ENCODE measurements at regions not wholly inside any gene's neighbourhood (a gene's known extent, or its start where the extent isn't known, plus 50 kb on each side); places are given as distances from the start of the nearest gene placed in this dataset.

DNA sequence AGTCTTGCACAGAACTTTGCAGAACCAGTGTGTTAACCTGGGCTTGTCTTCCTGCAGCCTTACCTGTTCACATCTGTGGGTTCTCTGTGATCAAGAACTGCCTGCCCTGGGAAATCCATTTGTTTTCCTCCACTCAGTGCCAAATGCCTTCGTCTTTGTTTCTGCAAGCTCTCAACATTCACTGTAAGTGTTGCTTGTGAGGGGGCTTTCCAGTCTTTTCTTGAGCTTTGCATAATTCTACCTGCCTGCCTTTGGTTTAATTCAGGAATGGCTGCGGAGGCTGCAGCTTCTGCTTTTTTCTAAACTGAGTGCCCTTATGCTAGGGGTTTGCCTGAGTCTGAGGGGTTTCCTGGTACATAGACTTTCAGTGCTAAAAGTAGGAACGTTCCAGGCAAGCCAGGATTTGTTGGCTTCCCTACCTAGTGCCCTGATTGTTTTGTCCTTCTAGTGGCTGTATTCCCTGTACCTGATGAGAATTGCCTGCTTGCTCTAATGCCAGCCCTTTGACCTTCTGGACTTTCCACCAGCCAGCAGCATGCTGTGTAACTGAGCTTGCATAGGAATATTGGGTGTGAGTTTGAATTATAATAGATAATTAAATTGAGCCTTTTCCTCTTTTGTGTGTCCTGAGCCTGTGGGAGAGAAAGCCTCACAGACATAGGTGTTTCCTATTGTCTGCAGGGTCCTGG is 96.6 kb upstream of the CLSTN2 start:
- Histone ChIP-seq H3K4me1 (no peaks in the 10 kb centered on the region), H3K27me3 (no peaks in the 10 kb centered on the region), H3K36me3 (no peaks in the 10 kb centered on the region), H3K27ac (no peak overlapping the region), H3K4me3 (no peak overlapping the region), H3K9me3 (no peaks in the 10 kb centered on the region)
- no peak for TF ChIP-seq EP300 (IDR thresholded peaks at IDR 0.05)
- TF ChIP-seq POLR2A (IDR thresholded peaks at IDR 0.05) = no peak
- TF ChIP-seq, protein P1, sequence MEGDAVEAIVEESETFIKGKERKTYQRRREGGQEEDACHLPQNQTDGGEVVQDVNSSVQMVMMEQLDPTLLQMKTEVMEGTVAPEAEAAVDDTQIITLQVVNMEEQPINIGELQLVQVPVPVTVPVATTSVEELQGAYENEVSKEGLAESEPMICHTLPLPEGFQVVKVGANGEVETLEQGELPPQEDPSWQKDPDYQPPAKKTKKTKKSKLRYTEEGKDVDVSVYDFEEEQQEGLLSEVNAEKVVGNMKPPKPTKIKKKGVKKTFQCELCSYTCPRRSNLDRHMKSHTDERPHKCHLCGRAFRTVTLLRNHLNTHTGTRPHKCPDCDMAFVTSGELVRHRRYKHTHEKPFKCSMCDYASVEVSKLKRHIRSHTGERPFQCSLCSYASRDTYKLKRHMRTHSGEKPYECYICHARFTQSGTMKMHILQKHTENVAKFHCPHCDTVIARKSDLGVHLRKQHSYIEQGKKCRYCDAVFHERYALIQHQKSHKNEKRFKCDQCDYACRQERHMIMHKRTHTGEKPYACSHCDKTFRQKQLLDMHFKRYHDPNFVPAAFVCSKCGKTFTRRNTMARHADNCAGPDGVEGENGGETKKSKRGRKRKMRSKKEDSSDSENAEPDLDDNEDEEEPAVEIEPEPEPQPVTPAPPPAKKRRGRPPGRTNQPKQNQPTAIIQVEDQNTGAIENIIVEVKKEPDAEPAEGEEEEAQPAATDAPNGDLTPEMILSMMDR (IDR thresholded peaks at IDR 0.05) = no peak
- 67 to 81% methylated on average over 3 of the region's 3 CpGs for WGBS, 2 donors
- DNase-seq (ENCODE audit: low spot score in 2 of 2) = no peak

DNA sequence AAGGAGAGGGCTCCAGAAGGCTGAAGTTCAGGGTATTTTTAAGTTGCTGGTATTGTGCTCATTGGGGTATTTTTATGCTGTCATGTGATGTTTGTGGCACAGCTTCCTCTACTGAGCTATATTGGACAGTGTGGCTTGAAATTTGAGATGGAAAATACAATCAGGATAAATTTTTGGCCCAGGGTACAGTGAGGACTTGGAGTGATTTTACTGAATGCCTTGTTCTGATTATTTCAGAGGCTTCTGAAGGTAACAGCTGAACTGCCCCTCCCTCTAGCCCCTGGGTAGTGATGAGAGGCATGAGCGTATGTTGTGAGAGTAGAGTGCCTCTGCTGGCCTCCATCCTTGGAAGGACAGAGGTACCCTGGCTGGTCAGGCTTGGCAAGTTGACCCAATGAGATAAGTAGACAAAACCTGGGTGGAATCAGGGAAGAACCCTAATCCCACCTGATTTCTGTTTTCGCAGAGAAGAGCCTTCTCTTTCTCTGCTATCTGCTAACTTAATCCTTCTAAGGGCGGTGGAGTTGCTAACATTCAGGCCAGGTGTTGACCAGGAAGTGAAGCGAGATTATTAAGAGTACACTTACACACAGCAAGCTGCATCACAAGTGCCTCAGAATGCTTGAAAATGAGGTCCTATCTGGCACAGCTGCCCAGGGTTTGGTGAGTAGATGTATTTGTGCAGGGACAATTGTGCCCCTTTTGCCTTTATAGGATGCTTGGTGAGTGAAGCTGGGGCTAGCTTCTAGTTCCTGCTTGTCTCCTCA is 98.1 kb upstream of the CLSTN2 start:
- TF ChIP-seq EP300 (IDR thresholded peaks at IDR 0.05) (no peak), POLR2A (IDR thresholded peaks at IDR 0.05) (no peak)
- TF ChIP-seq, protein P1 (IDR thresholded peaks at IDR 0.05) = no peak
- Histone ChIP-seq H3K27me3 (no peaks in the 10 kb centered on the region), H3K9me3 (no peaks in the 10 kb centered on the region), H3K4me3 (no peak overlapping the region), H3K36me3 (no peaks in the 10 kb centered on the region), H3K27ac (no peak overlapping the region), H3K4me1 (no peaks in the 10 kb centered on the region)
- DNase-seq (ENCODE audit: low spot score in 2 of 2) = no peak
- 83 to 86% methylated on average over 4 of the region's 4 CpGs for WGBS, 2 donors

DNA sequence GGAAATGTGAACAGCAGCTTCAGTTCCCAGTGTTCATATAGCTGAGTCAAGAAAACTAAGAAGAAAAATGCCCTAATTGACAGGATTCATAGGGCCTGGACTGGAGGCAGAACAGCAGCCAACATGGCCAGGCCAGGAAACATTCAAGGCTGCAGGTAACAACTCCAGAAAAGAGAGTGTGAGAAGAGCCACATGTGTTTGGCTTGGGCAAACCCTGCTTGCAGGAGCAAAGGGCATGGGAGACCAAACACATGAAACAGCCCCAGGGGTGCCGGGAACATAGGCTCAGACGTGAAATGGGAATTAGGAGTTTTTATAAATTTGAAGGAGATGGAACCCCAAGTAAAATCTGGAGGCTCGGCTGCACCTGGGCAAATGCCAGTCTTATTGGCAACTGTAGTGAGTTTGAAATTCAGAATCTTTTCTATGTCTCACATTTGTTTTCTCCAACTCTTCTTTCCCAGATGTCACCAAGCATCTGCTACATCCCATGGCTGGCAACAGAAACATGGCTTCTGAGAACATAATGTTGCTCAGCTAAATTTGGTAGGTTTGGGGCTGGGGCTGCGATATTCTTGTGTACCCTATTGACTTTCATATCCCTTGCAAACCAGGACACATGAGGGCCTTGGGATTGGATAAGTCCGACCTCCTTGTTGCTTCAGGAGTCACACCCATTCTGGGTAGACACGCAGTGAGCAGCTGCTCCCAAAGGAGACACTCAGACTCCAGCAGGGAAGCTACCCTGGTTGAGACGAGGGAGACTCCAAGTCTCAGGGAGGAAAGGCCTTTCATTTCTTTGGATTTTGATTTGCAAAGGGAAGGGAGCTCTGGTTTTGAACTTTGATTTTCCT is 98.9 kb upstream of the CLSTN2 start:
- H3K4me1 ChIP-seq = peaks cover 0 to 4% (median 0%) of the 10 kb centered on the region in 4 donors
- no peaks in the 10 kb centered on the region for H3K27me3 ChIP-seq
- no peak overlapping the region for H3K4me3 ChIP-seq
- H3K27ac ChIP-seq = no peak overlapping the region
- TF ChIP-seq, protein P1 (IDR thresholded peaks at IDR 0.05) = no peak
- TF ChIP-seq POLR2A (IDR thresholded peaks at IDR 0.05) (no peak), EP300 (IDR thresholded peaks at IDR 0.05) (no peak)
- no peaks in the 10 kb centered on the region for H3K9me3 ChIP-seq
- 78 to 85% methylated on average over 7 of the region's 7 CpGs for WGBS, 2 donors
- no peaks in the 10 kb centered on the region for H3K36me3 ChIP-seq
- no peak for DNase-seq (ENCODE audit: low spot score in 2 of 2)

DNA sequence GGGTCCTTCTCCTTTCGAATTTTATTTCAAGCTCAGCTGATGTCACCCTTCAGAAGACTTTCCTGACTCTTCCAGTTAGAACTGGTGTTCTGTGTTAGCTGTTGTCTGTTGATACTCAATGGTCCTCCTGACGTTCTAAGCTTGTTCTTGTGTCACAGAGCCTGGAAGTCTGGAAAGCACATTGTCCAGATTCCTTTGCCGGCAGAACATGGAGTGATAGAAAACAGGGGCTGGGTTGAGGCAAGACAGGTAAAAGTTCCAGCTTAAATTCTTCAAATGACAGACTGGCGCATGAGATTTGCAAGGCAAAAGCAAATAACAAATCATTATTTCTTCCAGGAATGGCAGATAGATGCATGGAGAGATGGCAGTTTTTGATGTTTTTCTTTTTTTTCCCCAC is 102.0 kb upstream of the CLSTN2 start:
- 81 to 85% methylated on average over 4 of the region's 4 CpGs for WGBS, 2 donors
- DNase-seq (ENCODE audit: low spot score in 2 of 2) = no peak
- no peak overlapping the region for H3K4me3 ChIP-seq
- H3K9me3 ChIP-seq = no peaks in the 10 kb centered on the region
- H3K27me3 ChIP-seq = no peaks in the 10 kb centered on the region
- no peak for TF ChIP-seq EP300 (IDR thresholded peaks at IDR 0.05)
- TF ChIP-seq POLR2A (IDR thresholded peaks at IDR 0.05) = no peak
- TF ChIP-seq, protein P1 (IDR thresholded peaks at IDR 0.05) = no peak
- H3K4me1 ChIP-seq = peaks cover 0 to 9% (median 0%) of the 10 kb centered on the region in 4 donors
- no peak overlapping the region for H3K27ac ChIP-seq
- no peaks in the 10 kb centered on the region for H3K36me3 ChIP-seq

Data from tibial nerve (tissue), 4 donors.